ENCODE measurements at regions not wholly inside any gene's neighbourhood (a gene's known extent, or its start where the extent isn't known, plus 50 kb on each side); places are given as distances from the start of the nearest gene placed in this dataset.
A peak's percentile ranks its signal among the peaks of the same experiment; 100 is the strongest.
"Not testable (repeated sequence)": the region's sequence is repeated elsewhere in the genome, so short reads cannot be mapped to it uniquely, and the experiment has no call there.

DNA sequence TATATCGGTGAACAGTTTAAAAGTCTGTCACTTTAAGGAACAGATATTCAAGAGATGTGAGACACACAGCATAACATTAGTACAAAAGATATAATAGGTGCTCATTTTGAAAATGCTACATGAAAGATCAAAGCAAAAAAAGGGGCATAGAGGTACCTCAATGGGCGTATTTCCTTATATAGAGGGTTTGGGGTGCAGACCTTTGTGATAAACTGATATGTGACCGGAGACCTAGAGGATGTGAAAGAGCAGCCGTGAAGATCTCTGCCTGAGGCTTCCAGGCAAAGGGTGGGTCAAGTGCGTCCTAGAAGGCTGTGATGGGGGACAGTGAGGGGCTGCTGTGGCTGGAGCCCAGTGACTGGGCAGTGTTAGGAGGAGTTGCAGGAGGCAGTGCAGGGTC lies 551.4 kb downstream of the ETS1 start:
- ATAC-seq: no peak
- H3K9me3 Mint-ChIP-seq: no peaks in the 10 kb centered on the region
- DNase-seq (ENCODE audit: low spot score in 2 of 2): no peak
- no peak overlapping the region for H3K27ac Mint-ChIP-seq
- H3K36me3 Mint-ChIP-seq: peaks cover 0 to 4% of the 10 kb centered on the region in 2 donors

DNA sequence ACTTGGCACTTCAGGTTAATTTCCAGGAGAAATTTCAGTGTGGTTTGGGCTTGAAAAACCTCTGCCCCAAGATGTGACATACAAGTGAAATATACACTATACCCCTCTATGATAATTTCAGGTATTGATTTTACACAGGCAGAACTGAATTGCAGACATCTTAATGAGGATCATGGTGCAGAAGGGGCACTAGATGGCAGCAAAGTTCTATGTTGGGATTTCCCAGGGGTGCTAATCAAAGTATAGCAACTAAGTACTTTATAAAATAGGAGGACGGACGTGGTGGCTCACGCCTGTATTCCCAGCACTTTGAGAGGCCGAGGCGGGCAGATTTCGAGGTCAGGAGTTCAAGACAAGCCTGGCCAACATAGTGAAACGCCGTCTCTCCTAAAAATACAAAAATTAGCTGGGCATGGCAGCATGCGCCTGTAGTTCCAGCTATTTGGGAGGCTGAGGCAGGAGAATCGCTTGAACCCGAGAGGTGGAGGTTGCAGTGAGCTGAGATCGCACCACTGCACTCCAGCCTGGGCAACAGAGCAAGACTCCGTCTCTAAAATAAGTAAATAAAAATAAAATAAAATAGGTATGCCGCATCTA lies 555.7 kb downstream of the ETS1 start:
- H3K9me3 Mint-ChIP-seq, H3K27ac Mint-ChIP-seq: not testable (repeated sequence)

DNA sequence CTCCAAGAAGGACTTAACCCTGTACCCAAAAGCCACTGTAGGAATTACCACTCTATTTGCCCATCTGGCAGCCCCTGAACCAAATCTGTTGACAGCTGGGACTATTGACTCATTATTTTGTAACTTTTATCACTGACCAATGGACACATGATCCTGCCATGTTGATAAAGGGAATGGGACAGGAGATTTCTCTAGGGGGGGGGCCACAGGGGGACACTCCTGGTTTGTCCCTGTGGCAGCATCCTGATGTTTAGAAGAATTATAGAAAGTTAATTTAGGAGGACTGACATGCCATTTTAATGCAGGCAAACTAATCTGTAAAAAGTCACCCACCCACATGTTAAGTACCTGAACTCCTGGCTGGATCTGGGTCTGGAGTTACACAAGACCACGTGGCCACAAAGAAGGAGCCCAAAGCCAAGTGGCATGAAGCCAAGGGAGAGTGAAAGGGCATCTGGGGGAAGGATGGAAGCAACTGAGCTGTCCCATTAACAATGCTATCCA lies 558.1 kb downstream of the ETS1 start:
- ATAC-seq: no peak
- Mint-ChIP-seq H3K9me3 (no peaks in the 10 kb centered on the region), H3K36me3 (no peaks in the 10 kb centered on the region), H3K27ac (no peak overlapping the region)
- DNase-seq (ENCODE audit: low spot score in 2 of 2): no peak

More for the DNA sequence above, 555.7 kb downstream of the ETS1 start:
- H3K36me3 Mint-ChIP-seq: not testable (repeated sequence)
- ATAC-seq (peak; percentile 81 to 93), DNase-seq (ENCODE audit: low spot score in 2 of 2) (peak in 1 of 2 donors; percentile 50)

DNA sequence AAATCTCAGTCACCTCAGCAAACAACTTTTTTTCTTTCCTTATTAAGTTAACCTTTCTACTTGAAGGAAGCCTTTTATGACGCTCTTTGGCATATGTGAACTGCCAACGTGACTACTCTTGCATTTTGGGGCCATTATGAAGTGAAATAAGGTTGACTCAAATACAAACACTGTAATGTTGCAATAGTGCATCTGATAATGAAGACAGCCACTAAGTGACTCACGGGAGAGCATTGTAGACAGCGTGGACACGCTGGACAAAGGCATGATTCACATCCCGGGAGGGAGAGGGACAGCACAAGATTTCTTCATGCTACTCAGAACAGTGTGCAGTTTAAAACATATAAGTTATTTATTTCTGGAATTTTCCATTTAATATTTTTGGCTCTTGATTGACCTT lies 560.8 kb downstream of the ETS1 start:
- ATAC-seq (peak in 1 of 2 donors; percentile 19), DNase-seq (ENCODE audit: low spot score in 2 of 2) (no peak)
- no peak overlapping the region for H3K27ac Mint-ChIP-seq
- no peaks in the 10 kb centered on the region for H3K9me3 Mint-ChIP-seq
- no peaks in the 10 kb centered on the region for H3K36me3 Mint-ChIP-seq

DNA sequence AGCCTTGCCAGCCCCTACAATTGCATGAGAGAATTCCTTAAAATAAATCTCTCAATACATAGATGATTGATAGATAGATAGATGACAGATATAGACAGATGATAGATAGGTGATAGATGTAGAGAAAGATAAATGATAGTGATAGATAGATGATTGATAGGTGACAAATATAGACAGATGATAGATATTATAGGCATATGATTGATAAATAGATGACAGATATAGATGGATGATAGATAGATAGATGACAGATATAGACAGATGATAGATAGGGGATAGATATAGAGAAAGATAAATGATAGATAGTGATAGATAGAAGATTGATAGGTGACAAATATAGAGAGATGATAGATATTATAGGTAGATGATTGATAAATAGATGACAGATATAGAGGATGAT lies 564.6 kb downstream of the ETS1 start:
- H3K9me3 Mint-ChIP-seq: no peaks in the 10 kb centered on the region
- H3K36me3 Mint-ChIP-seq: no peaks in the 10 kb centered on the region
- ATAC-seq: no peak
- H3K27ac Mint-ChIP-seq: peak overlapping the region in 1 of 2 donors; percentile 13
- no peak for DNase-seq (ENCODE audit: low spot score in 2 of 2)

DNA sequence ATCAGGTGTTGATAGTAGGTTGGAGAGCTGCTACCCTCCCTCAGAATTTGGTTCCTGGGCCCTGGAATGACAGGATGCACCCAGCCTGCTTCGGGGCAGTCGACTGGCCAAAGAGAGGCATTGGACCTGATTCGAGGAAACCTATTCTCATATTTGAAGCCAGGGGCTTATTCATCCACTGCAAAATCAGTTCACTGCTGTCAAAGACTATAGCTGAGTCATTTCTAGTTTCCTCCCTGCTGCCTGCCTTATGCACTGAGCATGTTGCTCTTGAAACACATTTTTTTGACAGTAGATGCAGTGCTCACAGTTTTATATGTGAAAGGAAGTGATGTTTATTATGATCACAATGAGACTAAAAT lies 565.4 kb downstream of the ETS1 start:
- no peaks in the 10 kb centered on the region for H3K9me3 Mint-ChIP-seq
- H3K36me3 Mint-ChIP-seq: no peaks in the 10 kb centered on the region
- H3K27ac Mint-ChIP-seq: no peak overlapping the region
- DNase-seq (ENCODE audit: low spot score in 2 of 2) (no peak), ATAC-seq (peak; percentile 83 to 98)

DNA sequence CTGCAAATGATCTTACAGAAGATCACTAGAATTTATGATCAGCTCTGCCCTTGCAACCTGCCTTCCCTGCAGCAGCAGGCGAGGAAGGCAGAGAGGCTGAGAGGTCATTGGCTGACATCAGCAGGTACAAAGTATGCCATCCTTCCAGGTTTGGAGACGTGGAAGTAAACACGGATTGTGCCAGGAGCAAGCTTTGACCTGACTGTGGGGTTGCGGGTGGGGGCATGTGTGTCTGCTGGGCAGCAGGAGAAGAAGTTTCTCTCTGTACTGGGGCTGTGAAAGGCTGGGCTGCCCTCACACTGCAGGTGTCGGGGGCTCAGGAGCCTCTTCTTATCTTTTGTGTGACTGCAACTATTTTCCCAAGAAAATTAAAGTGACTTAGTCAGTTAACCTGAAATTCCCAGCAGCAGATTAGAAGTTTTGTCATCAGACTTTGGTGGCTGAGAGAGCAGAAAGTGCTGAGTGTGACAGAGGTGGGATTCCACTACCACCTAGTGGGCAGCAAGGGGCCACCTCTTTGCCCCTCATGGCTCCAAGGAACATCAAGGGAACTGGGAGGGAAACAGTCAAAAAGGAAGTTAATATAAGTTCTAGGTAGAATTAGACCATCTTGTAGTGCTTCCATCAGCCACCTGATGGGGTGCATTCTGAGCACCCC lies 565.9 kb downstream of the ETS1 start:
- ATAC-seq: peak in 1 of 2 donors; percentile 60

DNA sequence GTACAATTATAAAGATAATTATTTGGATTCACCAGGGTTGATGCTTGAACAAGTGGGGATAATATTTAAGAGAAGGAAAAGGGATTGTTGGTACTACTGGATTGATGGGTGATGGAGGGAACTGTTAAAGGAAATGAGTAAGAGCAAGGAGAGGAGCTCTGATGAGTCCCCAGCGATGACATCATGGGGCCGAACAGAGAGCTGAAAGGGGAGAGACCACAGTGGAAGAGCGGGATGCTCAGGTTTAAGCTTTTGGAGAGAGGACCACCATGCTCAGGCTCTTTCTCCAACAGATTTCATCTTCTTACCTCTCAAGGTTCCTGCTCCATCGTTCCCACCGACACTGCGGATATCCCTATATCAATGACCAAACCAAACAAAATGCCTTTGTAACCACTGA lies 568.7 kb downstream of the ETS1 start:
- DNase-seq (ENCODE audit: low spot score in 2 of 2) (no peak), ATAC-seq (no peak)
- Mint-ChIP-seq H3K36me3 (no peaks in the 10 kb centered on the region), H3K9me3 (no peaks in the 10 kb centered on the region), H3K27ac (no peak overlapping the region)

More for the DNA sequence above, 565.9 kb downstream of the ETS1 start:
- H3K9me3 Mint-ChIP-seq: no peaks in the 10 kb centered on the region
- H3K27ac Mint-ChIP-seq: no peak overlapping the region
- no peaks in the 10 kb centered on the region for H3K36me3 Mint-ChIP-seq
- DNase-seq (ENCODE audit: low spot score in 2 of 2): no peak

DNA sequence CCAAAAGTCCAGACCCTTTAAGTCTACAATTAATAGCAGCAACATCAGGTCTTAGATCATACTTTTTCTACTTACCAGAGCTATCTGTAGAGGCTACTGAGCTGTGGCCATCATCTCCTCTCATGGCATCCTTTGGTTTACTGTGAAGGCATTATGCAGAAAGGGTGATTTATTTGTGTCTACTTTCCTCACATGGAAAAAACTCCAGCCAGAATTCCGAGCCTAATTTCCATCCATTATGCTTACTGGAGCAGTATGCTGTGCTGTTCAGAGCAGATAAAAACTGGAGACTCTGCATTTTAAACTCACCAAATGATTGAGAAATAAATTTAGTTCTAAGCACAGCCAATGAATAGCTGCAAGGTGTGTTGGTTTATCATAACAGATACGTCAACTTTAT lies 581.8 kb downstream of the ETS1 start:
- DNase-seq (ENCODE audit: low spot score in 2 of 2): no peak
- H3K36me3 Mint-ChIP-seq: peaks cover 13 to 26% of the 10 kb centered on the region in 2 donors
- no peak for ATAC-seq

DNA sequence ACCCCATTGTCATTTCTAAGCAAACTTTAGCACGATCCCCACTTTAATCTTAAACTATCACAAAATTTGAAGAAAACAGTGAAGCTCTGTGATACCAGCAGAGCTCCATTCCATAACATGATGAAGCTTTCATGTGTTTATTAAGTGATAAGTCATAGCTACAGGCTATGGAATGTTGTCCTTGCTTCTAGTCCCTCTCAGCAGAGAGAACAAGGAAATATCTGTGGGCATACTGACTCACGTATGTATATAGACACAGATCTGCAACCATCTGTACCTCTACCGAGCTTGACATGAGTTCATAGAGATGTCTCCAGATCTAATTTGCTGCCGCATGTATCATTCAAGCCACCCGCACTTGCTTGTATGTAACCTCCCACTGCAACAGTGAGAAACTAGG lies 588.9 kb downstream of the ETS1 start:
- DNase-seq (ENCODE audit: low spot score in 2 of 2) (no peak), ATAC-seq (no peak)
- H3K27ac Mint-ChIP-seq: no peak overlapping the region
- no peaks in the 10 kb centered on the region for H3K36me3 Mint-ChIP-seq
- H3K9me3 Mint-ChIP-seq: no peaks in the 10 kb centered on the region

More for the DNA sequence above, 581.8 kb downstream of the ETS1 start:
- peaks cover 19% of the 10 kb centered on the region in 2 donors for H3K9me3 Mint-ChIP-seq
- no peak overlapping the region for H3K27ac Mint-ChIP-seq

DNA sequence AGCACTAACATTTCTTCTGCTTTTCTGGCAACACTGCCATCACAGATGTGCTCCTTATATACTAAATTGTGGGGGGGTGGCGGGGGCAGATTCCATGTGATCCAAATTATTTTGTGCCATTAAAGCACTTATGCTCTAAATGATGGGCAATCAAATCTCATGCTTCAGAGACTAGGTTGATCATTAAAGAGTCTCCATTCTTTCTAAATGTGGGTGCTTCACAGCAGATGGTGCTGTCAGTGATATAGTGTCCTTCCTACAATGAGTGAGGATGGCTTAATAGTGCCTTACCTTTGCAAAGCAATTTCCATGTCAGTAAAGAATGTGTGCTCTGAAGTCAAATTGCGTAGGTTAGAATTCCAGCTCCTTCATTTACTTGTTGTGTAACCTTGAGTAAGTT lies 589.8 kb downstream of the ETS1 start:
- Mint-ChIP-seq H3K27ac (no peak overlapping the region), H3K9me3 (no peaks in the 10 kb centered on the region), H3K36me3 (no peaks in the 10 kb centered on the region)
- no peak for ATAC-seq
- no peak for DNase-seq (ENCODE audit: low spot score in 2 of 2)

DNA sequence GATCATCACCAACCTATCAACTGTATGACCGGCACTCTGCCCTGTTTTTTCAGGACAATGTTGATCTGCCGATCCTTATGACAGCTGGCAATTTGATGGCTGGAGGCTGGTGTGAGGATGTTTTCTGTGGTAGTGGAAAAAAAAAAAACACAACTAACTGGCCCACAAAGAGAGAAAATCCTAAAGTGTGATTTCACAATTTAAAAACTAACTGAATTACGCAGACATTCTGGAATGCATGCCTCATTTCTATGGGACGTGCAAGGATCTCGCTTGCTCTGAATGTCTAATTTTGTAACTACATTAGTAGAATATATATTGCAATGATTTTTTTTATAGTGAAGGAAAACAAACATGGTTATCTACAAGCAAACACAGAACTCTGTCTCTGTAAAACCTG lies 590.5 kb downstream of the ETS1 start:
- H3K9me3 Mint-ChIP-seq: no peaks in the 10 kb centered on the region
- H3K36me3 Mint-ChIP-seq: no peaks in the 10 kb centered on the region
- ATAC-seq (no peak), DNase-seq (ENCODE audit: low spot score in 2 of 2) (no peak)
- H3K27ac Mint-ChIP-seq: no peak overlapping the region

DNA sequence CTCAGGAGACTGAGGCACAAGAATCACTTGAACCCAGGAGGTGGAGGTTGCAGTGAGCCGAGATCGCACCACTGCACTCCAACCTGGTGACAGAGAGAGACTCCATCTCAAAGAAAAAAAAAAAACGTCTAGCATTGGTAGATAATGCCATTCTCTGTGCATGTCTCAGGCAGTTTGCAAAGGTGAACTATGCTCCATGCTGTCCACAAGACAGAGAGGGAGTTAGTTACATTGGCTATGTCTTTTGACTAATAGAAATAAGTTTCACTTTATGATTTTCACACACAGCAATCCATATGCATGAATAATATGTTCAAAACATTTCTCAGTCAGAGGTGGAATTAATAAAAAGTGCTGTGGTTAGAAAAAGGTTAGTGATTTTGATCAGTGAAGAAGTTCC lies 591.4 kb downstream of the ETS1 start:
- no peaks in the 10 kb centered on the region for H3K36me3 Mint-ChIP-seq
- ATAC-seq (no peak), DNase-seq (ENCODE audit: low spot score in 2 of 2) (no peak)
- H3K9me3 Mint-ChIP-seq: no peaks in the 10 kb centered on the region
- no peak overlapping the region for H3K27ac Mint-ChIP-seq

DNA sequence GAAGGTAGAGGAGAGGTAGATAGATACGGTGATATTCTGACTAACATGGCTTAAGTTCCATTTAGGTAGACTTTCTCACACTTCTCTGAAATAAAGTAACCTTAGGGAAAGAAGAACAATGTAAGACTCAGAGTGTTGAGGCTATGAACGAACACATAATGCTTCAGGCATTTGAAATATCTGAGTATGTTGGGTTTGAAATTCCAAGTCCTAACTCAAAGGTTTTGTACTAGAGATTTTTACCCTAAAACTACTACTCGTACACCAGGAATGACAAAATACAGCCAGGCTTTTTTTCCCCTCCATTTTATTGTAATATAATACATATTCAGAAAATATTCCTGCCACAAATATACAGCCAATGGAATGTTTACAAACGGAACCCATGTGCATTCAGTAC lies 592.6 kb downstream of the ETS1 start:
- H3K27ac Mint-ChIP-seq: no peak overlapping the region
- DNase-seq (ENCODE audit: low spot score in 2 of 2) (no peak), ATAC-seq (no peak)
- no peaks in the 10 kb centered on the region for H3K36me3 Mint-ChIP-seq
- H3K9me3 Mint-ChIP-seq: no peaks in the 10 kb centered on the region

DNA sequence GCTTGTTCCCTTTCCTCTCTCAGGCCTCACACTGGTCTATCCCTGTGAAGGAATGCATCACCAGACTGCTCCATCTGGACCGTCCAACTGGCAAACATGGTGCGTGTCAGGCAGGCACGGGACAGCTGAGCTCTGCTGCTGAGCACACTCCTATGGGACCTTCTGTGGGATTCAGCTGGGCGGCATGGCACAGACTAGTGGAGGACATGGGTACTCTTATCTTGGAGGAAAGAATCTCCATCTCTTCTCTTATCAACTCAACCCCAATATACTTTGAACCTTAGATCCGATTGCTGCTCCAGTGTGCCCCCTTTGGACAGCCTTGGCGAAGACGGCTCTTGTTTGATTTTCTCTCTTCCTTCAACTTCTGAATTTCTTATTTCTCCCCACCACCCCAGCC lies 593.6 kb downstream of the ETS1 start:
- ATAC-seq (no peak), DNase-seq (ENCODE audit: low spot score in 2 of 2) (no peak)
- no peak overlapping the region for H3K27ac Mint-ChIP-seq
- H3K9me3 Mint-ChIP-seq: no peaks in the 10 kb centered on the region
- no peaks in the 10 kb centered on the region for H3K36me3 Mint-ChIP-seq

DNA sequence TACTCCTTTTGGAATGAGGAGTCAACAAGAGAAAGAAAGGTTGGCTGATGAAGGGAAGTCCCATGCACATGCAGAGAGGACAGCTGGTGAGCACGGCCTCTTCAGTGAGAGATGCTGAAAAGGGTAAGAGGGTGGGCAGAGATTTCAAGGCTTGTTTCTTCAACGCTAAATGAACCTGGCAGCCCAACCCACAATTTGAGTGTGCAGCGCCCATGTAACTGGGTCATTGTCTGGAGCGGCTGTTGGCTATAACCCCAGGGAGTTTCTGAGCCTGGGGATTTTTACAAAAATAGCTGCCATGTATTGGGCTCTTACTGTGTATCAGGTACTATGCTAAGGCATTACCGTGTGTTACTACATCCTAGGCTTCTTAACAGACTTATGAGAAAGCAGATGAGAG lies 594.1 kb downstream of the ETS1 start:
- no peaks in the 10 kb centered on the region for H3K36me3 Mint-ChIP-seq
- no peak overlapping the region for H3K27ac Mint-ChIP-seq
- no peak for ATAC-seq
- no peak for DNase-seq (ENCODE audit: low spot score in 2 of 2)
- H3K9me3 Mint-ChIP-seq: no peaks in the 10 kb centered on the region

DNA sequence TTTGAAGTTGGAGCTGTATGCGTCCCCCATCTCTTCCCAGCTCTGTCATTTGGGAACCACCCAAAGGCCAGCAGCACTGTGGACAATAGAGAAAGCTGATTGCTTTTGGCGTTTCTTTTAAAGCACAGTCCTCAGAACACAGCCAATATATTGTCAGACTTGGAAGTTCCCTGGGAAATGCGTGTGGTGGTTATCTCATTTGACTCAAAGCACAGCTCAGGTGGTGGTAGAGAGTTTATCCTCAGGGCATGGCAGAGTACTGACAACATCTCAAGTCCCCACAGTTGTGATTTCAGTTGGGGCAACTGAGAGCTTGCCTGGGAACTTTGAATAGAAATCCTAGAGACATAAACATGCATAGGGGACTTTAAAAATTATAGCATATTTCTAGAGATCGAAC lies 601.3 kb downstream of the ETS1 start:
- Mint-ChIP-seq H3K27ac (no peak overlapping the region), H3K36me3 (peaks cover 7 to 8% of the 10 kb centered on the region in 2 donors), H3K9me3 (peaks cover 0 to 4% of the 10 kb centered on the region in 2 donors)
- no peak for DNase-seq (ENCODE audit: low spot score in 2 of 2)
- no peak for ATAC-seq

DNA sequence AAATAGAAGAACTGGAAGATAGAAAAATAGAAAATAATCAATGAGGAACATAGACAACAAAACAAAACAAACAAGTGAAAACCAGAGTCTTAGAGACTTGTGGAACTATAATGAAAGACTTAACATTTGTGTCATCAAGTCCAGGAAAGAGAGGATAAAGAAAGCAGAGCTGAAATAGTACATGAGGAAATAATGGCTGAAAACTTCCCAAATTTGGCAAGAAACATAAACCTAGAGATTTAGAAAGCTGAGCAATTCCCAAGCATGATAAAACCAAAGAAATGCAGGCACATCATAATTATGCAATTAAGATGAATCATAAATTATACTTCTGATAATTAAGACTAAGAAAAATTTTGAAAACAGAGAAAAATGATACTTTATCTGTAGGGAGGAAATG lies 614.5 kb downstream of the ETS1 start:
- DNase-seq (ENCODE audit: low spot score in 2 of 2): no peak
- ATAC-seq: no peak
- peaks cover under 1 to 8% of the 10 kb centered on the region in 2 donors for H3K9me3 Mint-ChIP-seq
- no peak overlapping the region for H3K27ac Mint-ChIP-seq
- no peaks in the 10 kb centered on the region for H3K36me3 Mint-ChIP-seq

Data from activated naive CD4-positive, alpha-beta T cell treated with anti-CD3 and anti-CD28 coated beads, Interleukin-2, amount 50 U/mL, for 72 hours (primary cell).